HG03457 (cell line): ENCODE measurements at regions not wholly inside any gene's neighbourhood (a gene's known extent, or its start where the extent isn't known, plus 50 kb on each side); places are given as distances from the start of the nearest gene placed in this dataset.

Experiments
- ATAC-seq: cut with Tn5 transposase; IDR thresholded peaks from one replicate; pipeline ENCODE4 v1.9.1; 2021; ENCODE audit warnings: moderate number of reproducible peaks; ENCODE audit not compliant: unreplicated experiment

DNA sequence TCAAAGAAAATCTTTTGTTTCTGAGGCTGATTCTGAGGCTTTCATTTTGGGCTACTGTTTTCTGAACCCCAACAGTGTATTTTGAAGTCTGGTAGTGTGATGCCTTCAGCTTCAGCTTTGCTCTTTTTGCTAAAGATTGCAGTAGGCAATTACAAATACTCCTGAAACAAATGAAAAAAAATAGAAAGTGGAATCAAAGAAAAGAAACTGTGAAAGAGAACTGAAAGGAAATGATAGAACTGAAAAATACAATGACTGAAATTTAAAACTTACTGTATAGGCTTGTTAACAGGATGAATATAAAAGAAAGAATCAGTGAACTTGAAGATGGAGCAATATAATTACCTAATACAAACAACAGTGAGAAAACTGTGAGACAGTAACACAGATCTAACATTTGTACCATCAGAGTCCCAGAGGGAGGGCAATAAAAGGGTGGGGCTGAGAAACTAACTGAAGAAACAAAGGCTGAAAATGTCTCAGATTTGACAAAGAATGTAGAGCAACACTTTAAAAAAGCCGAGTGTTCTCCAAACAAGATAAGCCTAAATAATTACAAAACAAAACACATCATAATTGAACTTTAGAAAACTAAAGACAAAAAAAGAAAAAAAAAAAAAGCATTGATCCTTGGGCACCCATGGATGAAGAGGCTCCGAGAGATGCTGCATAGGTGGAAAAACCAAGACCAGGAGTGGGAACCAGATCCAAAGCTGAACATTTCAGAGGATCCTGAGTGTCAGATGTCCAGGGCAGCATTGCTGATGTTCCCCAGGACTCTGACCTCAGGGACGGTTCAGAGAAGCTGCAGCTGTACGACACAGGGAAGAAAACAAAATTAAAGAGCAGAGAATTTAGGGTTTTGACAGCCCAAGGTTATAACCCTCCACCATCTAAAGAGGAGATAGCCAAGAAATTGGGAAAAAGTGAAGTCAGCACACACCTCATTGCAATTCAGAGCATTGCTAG lies 223.2 kb upstream of the IGFBP3 start:
- no peak for ATAC-seq

DNA sequence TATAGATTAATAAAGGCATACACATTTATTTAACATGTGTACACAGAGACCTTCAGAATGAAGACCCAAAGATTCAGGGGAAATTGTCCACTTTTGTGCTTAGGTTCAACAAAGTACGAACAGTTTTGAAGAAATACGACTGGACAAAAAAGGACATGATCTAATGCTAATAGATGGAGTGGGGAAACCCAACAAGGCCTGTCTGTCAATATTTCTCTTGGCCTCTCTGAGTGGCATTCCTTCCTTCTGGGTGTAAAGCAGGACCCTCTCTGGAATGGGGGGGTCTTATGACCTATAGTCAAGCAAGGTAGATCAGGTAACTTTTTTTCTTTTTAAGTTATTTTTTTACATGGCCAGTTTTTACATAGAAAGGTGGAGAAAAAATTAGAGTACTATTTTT lies 222.3 kb upstream of the IGFBP3 start:
- ATAC-seq = no peak

DNA sequence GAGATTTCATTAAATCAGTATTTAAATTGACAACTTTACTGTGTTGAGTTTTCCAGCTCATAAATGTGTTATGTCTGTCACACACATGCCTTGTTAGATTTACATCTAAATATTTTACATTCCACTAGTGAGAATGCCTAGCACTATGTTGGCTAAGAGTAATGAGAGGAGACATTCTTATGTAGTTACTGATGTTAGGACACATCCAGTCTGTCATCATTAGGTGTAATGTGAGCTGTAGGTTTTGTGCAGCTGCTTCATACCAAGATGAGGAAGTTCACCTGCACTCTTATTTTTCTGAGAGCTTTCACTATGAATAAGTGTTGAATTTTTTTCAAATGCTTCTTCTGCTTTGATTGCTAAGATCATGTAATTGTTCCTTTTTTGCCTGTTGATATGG lies 218.0 kb upstream of the IGFBP3 start:
- no peak for ATAC-seq

DNA sequence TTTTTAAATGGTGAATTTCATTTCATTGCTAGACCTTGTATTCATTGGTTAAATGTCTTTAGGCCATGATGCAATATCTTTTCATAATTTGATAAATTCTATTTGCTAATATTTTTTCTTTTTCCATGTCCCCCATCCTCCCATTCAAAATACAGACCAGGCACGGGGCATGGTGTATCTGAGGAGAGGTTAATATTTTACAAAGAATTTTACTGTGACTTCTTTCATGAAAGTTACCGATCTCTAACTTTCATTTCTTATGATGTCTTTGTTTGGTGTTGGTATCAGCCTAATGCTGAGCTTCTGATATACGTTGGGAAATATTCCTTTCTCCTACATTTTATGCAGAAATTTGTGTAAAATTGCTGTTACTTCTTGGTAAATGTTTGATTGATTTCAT lies 216.7 kb upstream of the IGFBP3 start:
- no peak for ATAC-seq

DNA sequence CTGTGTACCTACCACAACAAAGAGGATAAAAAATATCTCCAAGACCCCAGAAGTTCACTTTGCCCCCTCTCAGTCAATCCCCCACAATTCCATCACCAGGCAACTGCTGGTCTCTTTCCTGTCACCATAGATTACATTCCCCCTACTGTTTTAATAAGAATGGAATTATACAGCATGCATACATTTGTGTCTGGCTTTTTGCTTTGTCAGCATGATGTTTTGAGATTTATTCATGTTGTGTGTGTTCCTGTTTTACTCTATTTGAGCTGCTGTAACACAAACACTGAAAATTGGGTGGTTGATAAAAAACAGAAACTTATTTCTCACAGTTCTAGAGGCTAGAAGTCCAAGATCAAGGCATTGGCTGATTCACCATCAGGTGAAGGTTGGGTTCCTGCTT lies 214.5 kb upstream of the IGFBP3 start:
- ATAC-seq = no peak

DNA sequence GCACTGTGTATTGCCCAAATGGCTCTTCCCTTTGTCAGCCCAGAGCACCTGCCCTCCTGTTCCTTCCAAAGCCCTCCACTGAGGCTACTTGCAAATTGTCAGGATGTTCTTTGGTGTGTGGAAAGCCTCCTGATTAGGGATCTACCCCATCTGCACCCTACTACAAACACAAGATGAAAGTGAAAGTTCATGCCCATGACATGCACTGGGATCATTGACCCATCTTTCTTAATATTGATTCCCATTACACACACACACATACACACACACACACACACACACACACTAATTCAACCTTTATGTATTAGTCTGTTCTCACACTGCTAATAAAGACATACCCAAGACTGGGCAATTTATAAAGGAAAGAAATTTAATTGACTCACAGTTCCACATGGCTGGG lies 213.7 kb upstream of the IGFBP3 start:
- ATAC-seq = no peak

DNA sequence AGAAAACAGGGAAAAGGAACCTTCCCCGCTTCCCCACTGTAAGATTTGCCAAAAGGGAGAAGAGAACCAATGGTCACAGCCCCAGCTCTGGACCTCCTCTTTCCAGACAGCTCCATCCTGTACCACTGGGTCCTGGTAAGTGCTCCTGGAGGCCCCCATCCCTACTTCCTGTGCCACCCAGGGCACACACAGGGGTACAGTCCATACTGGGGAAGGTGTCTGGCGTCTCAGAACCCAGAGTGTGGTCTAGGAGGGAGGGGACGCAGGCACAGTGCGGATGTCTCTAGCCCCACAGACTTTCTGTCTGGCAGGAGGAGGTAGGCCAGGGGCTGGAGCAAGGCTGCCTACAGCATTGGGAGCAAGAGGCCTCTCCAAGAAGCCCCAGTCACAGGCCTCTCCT lies 213.3 kb upstream of the IGFBP3 start:
- ATAC-seq = no peak

DNA sequence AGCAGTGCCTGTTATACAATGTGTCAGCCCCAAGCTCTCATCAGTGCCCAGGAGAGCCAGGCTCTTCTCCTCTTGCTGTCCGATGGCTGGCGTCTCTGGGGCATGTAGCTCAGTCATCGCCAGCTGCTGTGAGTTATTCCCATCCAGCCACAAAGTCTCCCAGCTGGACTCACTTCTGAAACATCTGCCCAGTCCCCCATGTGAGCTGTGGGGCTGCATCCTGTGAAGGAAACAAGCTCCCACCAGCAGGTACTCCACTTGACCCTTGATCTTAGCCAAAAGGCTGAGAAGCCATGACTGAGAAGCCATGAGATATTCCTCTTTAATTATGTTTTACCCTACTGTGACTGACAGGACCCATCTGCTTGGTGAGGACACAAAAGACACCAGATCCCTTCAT lies 212.7 kb upstream of the IGFBP3 start:
- no peak for ATAC-seq

DNA sequence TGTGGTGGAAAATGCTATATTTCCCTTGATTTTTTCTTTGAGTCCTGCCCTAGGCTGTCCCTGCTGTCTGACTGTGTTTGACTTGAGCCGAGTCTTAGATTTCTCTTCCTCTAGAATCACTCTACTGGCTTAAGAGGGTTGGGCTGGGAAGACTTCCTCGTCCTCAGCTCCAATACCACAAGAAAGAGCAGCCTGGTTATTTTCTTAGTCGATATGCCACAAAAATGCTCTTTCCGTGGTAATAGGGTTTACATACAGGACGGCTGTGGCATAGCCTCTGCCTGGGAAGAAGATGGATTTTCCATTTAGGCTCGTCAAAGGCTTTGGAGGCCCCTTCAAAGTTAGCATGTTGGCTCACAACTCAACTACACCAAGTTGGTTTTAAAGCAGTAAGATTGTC lies 212.0 kb upstream of the IGFBP3 start:
- no peak for ATAC-seq

DNA sequence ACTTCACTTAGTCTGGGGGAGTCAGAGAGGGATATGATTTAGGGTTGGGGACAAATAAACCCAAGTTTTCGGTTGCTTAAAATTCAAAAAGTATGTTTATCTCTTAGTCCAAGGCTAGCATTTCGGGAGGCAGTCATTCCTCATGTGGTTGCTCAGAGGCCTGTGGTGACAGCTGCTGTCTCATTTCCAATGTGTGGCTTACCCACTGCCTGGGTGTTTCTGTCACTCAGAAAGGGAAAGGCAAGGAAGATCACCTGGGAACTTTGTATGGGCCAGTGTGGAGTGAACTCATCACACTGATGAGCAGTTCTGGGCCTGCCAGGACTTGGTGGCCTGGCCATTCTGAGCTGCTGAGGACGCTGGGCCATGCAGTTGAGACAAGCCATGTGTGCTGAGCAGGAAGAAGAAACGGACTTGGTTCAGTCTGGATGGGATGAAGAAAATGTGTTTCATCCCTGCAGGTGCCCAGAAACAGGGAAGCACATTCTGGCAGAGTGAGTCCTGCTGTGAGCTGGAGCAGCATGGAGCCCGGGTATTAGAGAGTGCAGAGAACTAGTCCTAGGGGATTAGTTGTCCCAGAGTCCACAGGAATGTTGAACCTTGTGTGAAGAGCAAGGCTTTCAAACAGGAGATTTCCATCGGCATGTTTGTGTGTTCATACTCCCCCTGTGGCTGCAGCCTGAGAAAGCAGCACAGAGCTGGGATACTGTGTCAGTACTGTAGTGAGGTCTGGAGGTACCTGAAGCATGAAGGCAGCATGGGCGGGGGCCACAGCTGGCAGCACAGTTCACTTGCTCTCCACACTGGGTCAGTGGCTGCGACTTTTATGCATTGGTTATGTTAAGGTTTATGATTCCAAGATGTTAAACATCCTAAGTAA lies 211.1 kb upstream of the IGFBP3 start:
- ATAC-seq = no peak

DNA sequence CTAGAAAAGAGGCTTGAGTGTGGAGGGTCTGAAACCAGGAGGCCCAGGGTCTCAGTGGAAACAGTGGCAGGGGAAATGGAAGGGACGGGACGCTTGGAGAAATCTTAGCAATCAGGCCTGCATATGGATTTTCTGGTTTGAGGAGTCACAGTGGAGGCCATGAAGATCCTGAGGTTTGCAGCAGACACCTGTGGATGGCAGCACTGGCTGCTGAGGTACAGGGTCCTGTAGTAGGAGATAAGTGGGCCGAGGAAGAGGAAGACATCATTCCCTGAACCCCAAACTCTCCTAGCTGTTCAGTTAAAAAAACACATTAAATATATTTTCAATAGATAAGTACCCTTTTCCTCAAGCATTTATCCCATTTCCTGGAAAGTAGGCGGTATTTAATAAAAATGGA lies 208.8 kb upstream of the IGFBP3 start:
- ATAC-seq = no peak

DNA sequence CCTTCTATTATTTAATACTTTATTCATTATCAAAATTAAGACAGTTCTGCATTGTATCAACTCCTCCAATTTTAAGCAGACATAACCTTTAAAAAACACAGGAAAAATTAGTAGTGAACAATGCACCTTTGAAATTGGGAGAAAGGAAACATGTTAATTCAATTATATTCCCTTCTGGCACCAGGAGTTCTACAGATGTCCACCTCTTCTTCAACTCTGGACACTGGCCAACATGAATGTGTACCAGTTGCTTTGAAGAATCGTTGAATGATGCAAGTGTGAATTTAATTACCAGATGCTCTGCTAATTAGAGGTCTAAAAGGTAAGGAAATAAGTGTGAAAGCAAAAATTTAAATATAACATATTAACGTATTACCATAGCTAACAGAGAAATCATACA lies 206.7 kb upstream of the IGFBP3 start:
- no peak for ATAC-seq

DNA sequence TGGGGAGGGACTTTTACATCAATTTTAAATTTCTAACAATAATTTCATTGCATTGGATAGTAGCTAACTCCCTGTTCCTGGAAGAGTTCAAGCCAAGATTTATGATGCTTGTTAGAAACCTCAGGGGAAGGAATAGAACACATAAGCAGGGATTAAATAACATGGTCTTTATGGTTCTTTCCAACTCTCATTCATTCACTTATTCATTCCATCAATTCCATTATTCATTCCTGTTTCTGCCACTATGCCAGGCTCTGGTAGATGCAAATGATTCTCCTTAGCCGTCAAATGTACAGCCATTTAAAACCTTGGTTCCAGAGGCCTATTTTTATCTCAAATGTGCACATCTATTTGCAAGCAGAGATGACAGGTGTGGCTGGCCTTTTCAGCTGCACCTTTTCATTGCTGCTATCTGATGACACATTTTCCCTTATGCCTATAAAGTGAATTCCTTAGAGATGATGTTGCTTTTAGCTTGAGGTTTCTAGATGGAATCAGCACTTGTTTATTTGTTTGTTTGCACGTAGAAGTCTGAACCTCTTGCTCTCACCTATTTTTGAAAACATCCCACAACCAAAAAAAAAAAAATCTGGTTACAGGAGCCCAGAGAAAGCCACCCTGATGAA lies 205.7 kb upstream of the IGFBP3 start:
- ATAC-seq = no peak

DNA sequence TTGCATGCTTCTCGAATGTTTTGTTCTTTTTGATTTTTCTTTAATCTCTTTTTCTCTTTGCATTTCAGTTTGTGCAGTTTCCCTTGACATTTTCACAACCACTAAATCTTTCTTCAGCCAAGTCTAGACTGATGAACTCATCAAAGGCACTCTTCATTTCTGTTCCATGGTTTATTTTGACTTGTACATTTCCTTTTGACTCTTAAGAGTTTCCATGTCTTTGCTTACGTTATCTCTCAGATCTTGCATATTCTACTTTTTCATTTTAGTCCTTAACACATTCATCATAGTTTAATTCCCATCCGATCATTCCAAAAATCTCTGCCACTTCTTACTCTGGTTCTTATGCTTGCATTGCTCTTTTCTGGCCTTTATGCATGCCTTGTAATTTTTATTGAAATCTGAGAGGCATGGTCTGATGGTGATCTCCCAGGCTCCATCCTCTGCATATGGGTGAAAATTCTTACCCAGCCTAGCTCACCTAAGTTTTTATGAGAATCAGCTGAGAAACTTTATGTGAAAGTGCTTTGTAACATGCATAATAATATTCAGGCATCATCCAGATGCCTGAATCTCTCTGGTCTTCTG lies 202.8 kb upstream of the IGFBP3 start:
- no peak for ATAC-seq

DNA sequence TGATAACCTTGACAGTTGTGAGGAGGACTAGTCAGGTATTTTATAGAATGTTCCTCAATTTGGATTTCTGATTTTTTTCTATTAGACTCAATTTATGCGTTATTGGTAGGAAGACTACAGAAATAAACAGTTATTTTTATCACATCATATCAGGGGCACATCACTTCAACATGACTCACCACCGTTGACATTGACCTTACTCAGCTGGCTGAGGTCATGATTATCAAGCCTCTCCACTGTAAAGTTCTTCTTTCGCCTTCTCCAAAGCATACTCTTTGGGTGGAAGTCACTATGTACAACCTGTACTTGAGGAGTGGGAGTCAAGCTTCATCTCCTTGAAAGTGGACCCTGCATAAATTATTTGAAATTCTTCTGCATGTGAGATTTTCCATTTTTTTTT lies 194.3 kb upstream of the IGFBP3 start:
- ATAC-seq = no peak

DNA sequence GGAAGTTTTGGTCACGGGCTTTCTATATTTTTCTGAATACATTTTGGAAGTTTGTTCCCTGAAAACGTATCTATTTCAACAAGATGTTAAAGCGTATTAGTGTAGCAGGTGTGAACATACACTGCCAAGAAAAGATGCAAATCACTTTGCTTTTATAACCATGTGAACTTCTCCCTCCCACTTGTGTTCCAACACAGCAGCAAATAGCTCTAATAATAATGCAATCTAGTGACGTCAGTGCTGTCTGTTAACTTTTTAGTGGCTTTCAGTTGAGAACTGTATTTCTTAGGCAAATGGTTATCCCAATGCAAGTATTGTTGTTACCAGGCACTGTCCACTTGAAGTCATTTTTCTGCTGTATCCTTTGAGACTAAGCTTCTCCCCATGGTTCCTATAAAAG lies 188.4 kb upstream of the IGFBP3 start:
- no peak for ATAC-seq

DNA sequence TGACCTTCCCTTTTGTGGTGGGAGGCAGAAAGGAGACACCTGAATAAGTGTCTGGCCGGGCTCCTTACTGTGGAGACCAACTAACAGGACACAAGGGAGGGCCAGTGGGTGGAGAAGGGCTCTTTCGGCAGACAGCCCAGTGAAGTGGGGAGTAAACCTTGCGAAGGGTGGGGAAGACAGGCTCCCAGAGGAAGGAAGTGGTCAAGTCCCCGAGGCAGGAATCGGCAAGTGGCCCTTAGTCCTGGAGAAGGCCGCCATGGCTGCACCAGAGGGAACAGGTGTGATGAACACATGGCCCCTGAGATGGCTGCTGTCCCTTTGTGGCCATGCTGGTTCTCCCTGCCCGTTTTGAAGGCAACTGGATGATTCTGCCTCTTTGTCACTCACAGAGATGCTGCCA lies 187.2 kb upstream of the IGFBP3 start:
- no peak for ATAC-seq

DNA sequence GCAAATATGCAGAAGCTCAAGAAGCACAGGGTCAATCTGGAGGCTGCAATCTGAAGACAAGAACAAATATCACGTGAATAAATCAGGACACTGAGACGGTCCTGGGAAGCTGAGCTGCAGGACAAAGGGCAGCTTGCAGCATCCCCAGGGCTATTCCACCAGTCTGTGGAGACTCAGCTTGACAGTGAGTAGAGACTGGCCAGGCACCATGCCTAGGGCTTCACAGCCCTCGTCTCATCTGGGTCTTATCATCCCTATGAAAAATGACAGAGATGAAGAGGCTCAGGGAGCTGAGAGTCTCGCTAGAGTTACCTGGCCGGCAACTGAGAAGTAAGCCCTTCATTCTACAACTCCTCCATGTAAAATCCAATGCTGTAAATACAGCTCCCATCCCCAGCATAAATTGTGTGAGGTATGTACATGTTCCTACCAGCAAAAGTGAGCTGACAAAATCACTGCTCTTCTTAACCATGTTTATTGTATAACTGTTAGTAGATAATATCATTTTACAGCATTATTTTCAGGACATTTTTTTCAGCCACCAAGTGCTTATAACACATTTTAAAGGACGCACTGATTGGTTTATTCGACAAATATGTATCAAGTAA lies 186.6 kb upstream of the IGFBP3 start:
- ATAC-seq = no peak

DNA sequence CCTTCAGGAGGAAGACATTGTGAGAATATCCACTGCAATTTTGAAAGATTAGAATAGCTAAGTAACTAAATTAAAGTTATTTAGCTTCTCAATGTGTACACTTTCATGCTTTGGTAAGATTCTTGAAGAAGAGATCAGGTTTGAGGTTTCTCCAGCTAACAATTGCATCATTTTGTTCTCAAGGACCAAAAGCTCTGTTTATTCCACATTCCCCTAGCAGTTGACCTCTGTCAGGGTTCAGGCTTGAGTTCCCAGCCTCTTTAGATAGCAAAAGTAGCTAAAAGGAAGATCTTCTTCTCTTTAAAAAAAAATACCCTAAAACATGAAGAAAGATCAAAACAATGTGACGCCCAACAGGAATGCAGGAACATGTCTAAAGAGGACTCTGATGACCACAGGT lies 179.4 kb upstream of the IGFBP3 start:
- ATAC-seq = no peak

DNA sequence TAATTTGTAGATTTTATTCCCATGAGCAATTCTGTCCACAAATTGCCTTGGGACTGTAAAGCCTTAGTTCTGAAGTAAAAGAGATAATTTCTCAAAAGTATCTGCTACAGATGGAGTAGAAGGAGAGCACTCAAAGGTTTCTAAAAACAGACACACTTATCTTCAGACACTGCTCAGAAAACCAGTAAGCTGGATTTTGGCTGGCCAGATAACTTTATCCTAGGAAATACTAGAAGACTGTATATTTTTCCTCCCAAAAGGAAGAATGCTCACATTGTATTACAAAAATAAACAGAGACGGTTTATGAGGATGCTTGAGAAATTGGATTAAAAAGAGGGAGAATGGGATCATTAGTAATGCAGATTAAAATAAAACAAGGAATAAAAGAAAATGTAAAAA lies 178.0 kb upstream of the IGFBP3 start:
- ATAC-seq = no peak

DNA sequence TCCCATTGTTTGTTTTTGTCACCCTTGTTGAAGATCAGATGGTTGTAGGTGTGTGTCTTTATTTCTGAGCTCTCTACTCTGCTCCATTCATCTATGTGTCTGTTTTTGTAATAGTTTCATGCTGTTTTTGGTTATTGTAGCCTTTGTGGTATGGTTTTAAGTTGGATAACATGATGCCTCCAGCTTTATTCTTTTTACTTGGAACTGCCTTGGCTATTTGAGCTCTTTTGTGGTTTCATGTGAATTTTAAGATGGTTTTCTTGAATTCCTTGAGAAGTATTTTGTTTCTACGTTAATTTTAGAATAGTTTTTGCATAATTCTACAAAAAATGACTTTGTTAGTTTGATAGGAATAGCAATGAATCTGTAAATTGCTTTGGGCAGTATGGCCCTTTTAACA lies 170.0 kb upstream of the IGFBP3 start:
- no peak for ATAC-seq
